ENCODE measurements at regions not wholly inside any gene's neighbourhood (a gene's known extent, or its start where the extent isn't known, plus 50 kb on each side); places are given as distances from the start of the nearest gene placed in this dataset.

DNA sequence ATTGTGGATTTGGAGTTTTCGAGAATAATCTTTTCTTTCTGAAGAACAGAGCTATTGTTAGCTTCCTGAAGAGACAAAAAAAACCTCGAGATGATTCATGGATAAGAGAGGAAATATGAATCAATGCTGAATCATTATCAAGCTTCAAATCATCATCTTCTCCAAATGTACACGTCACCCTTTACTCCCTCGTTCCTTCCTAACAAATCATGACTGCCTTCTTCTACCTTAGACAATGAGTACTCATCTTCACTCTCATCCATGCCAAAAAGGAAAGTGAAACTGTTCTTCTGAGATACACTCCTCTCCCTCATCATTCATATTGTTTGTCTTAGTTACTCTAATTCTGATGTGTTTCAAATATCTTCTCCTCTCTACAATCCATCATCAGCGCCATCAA lies 1115.8 kb upstream of the ATXN7L3B start:
- H3K4me2 ChIP-seq (ENCODE audit: control insufficient read depth, extremely low read depth, insufficient read depth, low read depth, low read length) = no peak overlapping the region
- TF ChIP-seq CTCF (optimal IDR thresholded peaks at IDR 0.05 in 1 of 3, IDR thresholded peaks at IDR 0.05 in 1 of 3, conservative IDR thresholded peaks at IDR 0.05 in 1 of 3; ENCODE audit: extremely low read depth in 1 of 3, insufficient read depth in 2 of 3, low read length in 3 of 3) (no peak), EZH2 (IDR thresholded peaks at IDR 0.05; ENCODE audit: low read length) (no peak)
- H2AFZ ChIP-seq (ENCODE audit: control insufficient read depth, low read length) = no peak overlapping the region
- no peaks in the 10 kb centered on the region for H4K20me1 ChIP-seq (ENCODE audit: control insufficient read depth, extremely low read depth, insufficient read depth, low read length)
- H3K79me2 ChIP-seq (ENCODE audit: control insufficient read depth, insufficient read depth, low read length) = no peaks in the 10 kb centered on the region
- peaks cover 2% of the 10 kb centered on the region for H3K9me3 ChIP-seq (ENCODE audit: control insufficient read depth, low read depth, low read length)
- H3K4me3 ChIP-seq (ENCODE audit: control insufficient read depth in 2 of 3, extremely low read depth in 1 of 3, insufficient read depth in 2 of 3, low read depth in 1 of 3, low read length in 3 of 3) = no peak overlapping the region
- H3K27me3 ChIP-seq (ENCODE audit: control insufficient read depth, extremely low read depth, insufficient read depth, low read length) = no peaks in the 10 kb centered on the region
- no peak overlapping the region for H3K9ac ChIP-seq (ENCODE audit: control insufficient read depth, extremely low read depth, insufficient read depth, low read length)
- H3K36me3 ChIP-seq (ENCODE audit: control insufficient read depth in 2 of 2, extremely low read depth in 1 of 2, insufficient read depth in 2 of 2, low read length in 2 of 2) = no peaks in the 10 kb centered on the region
- FAIRE-seq (no peak), DNase-seq (ENCODE audit: low read depth, low spot score) (no peak)
- no peaks in the 10 kb centered on the region for H3K9me1 ChIP-seq (ENCODE audit: control insufficient read depth, extremely low read depth, insufficient read depth, low read length)
- no peak overlapping the region for H3K27ac ChIP-seq (ENCODE audit: control insufficient read depth, insufficient read depth, low read length)
- H3K4me1 ChIP-seq (ENCODE audit: control insufficient read depth, extremely low read depth, insufficient read depth, low read length) = no peaks in the 10 kb centered on the region
- dilution Hi-C loops (cut with MboI; ENCODE audit: extremely low pct_ligation_motif_present, low sequenced_read_pairs) = no loop called here

GRCh38 chr12:73424484-73424883 lies 1113.2 kb upstream of the ATXN7L3B start:
- no peak for DNase-seq (ENCODE audit: low read depth, low spot score)
- Histone ChIP-seq H4K20me1 (ENCODE audit: control insufficient read depth, extremely low read depth, insufficient read depth, low read length) (no peaks in the 10 kb centered on the region), H3K4me2 (ENCODE audit: control insufficient read depth, extremely low read depth, insufficient read depth, low read depth, low read length) (no peak overlapping the region), H3K36me3 (ENCODE audit: control insufficient read depth in 2 of 2, extremely low read depth in 1 of 2, insufficient read depth in 2 of 2, low read length in 2 of 2) (no peaks in the 10 kb centered on the region), H3K27me3 (ENCODE audit: control insufficient read depth, extremely low read depth, insufficient read depth, low read length) (no peaks in the 10 kb centered on the region), H3K9me3 (ENCODE audit: control insufficient read depth, low read depth, low read length) (peaks cover 2% of the 10 kb centered on the region), H3K27ac (ENCODE audit: control insufficient read depth, insufficient read depth, low read length) (no peak overlapping the region), H3K4me1 (ENCODE audit: control insufficient read depth, extremely low read depth, insufficient read depth, low read length) (no peaks in the 10 kb centered on the region), H3K9me1 (ENCODE audit: control insufficient read depth, extremely low read depth, insufficient read depth, low read length) (no peaks in the 10 kb centered on the region), H3K9ac (ENCODE audit: control insufficient read depth, extremely low read depth, insufficient read depth, low read length) (no peak overlapping the region), H3K79me2 (ENCODE audit: control insufficient read depth, insufficient read depth, low read length) (no peaks in the 10 kb centered on the region), H2AFZ (ENCODE audit: control insufficient read depth, low read length) (no peak overlapping the region), H3K4me3 (ENCODE audit: control insufficient read depth in 2 of 3, extremely low read depth in 1 of 3, insufficient read depth in 2 of 3, low read depth in 1 of 3, low read length in 3 of 3) (no peak overlapping the region)
- no peak for FAIRE-seq
- TF ChIP-seq EZH2 (IDR thresholded peaks at IDR 0.05; ENCODE audit: low read length) (no peak), CTCF (optimal IDR thresholded peaks at IDR 0.05 in 1 of 3, IDR thresholded peaks at IDR 0.05 in 1 of 3, conservative IDR thresholded peaks at IDR 0.05 in 1 of 3; ENCODE audit: extremely low read depth in 1 of 3, insufficient read depth in 2 of 3, low read length in 3 of 3) (no peak)
- dilution Hi-C loops (cut with MboI; ENCODE audit: extremely low pct_ligation_motif_present, low sequenced_read_pairs) = no loop called here

All from keratinocyte (primary cell).